ES-I3 (cell line): ENCODE measurements at regions not wholly inside any gene's neighbourhood (a gene's known extent, or its start where the extent isn't known, plus 50 kb on each side); places are given as distances from the start of the nearest gene placed in this dataset.

Experiments used
- H3K36me3 ChIP-seq: 2 replicates; pipeline ENCODE4 v1.6.1; 2013; ENCODE audit warnings: mild to moderate bottlenecking, low read length, control low read depth, moderate library complexity; ENCODE audit not compliant: insufficient read depth
- H3K4me1 ChIP-seq: 2 replicates; pipeline ENCODE4 v1.6.1; 2013; ENCODE audit warnings: mild to moderate bottlenecking, control low read depth, low read length; ENCODE audit not compliant: insufficient read depth
- H3K9ac ChIP-seq: 2 replicates; pipeline ENCODE4 v1.6.1; 2013; ENCODE audit warnings: low read depth, mild to moderate bottlenecking, low read length, moderate library complexity
- H3K9me3 ChIP-seq: 2 replicates; pipeline ENCODE4 v1.6.1; 2013; ENCODE audit warnings: mild to moderate bottlenecking, low read length, moderate library complexity; ENCODE audit not compliant: control insufficient read depth, insufficient read depth

DNA sequence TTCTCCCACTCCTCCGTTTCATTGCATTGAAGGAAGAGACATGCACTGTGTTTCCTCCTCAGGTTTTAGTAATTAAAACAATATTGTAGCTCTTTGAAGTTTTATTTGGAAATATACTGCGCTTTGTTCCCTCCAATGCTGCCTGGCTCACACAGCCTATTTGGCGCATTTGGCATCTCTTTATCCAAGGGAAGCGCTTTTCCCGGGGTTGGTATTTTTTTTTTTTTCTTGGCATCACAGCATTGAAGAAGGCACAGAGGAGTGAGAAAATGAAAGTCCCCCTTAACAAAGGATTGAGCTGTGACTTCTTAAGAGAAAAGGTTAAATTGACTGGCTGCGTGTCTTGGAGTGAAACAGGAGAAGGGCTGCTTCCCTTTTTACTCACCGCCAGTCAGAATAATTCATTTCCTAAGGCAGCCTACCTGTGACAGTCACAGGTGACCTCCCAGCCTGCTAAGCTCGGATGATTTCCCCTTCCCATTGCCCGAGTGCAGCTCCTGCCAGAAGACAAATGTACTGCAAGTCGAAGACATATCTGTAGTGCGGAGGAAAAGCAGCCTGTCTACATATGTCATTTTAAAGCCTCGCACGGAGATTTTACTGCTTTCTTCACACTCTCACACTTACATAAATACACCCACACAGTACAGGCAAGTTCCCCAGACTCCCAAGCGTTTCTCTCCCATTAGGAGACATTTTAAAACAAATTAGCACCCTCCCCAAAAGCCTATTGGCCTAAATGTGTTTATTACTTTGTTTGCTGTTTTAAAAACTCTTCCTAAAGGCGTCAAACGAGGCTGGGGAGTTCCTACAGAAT, 665.5 kb upstream of the ZNF608 start:
- Histone ChIP-seq H3K9ac (peak overlapping the region; percentile 48), H3K9me3 (no peaks in the 10 kb centered on the region), H3K36me3 (no peaks in the 10 kb centered on the region), H3K4me1 (peaks cover 56% of the 10 kb centered on the region)

DNA sequence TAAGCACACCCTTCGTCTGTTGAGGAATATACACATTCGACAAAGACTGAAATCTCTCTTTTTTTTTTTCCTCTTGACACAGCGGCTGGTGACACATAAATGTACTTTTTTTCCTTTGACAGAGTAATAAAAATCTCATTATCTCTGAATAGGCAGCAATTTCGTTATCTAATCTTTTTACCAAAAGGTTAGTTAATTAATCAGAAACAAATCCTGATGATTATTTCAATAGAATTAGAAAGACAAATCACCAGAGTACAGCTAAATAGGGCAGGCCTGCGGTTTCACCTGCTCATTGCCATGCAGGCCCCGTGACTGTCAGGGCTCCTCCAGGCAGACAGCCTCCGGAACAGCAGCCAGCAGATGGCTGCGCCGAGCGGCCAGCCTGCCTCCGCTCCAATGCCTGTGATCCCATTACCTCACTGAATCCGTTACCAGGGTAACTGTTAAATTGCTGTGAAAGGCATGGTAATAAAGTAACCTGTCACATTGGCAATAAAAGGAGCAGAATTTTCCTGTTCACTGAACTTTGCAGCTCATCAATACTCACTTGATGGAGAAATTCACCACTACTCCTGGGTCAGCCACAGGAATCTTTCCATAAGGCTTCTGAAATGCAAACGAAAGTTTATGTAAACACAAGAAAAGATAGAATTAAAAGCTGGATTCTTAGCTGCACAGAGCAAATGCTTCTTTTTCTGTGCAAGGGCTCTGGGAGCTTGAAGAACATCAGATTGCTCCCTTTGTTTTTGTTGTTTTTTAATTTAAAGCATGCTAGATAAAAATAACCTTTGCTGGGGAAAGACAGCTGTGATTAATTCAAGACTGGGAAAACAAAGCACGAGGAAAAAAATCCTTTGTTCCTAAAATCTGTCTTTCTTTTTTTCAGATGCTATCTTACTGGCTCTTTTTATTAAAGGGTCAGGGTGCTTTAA, 666.4 kb upstream of the ZNF608 start:
- H3K9ac ChIP-seq, result no peak overlapping the region
- peaks cover 56% of the 10 kb centered on the region for H3K4me1 ChIP-seq
- H3K9me3 ChIP-seq, result no peaks in the 10 kb centered on the region

DNA sequence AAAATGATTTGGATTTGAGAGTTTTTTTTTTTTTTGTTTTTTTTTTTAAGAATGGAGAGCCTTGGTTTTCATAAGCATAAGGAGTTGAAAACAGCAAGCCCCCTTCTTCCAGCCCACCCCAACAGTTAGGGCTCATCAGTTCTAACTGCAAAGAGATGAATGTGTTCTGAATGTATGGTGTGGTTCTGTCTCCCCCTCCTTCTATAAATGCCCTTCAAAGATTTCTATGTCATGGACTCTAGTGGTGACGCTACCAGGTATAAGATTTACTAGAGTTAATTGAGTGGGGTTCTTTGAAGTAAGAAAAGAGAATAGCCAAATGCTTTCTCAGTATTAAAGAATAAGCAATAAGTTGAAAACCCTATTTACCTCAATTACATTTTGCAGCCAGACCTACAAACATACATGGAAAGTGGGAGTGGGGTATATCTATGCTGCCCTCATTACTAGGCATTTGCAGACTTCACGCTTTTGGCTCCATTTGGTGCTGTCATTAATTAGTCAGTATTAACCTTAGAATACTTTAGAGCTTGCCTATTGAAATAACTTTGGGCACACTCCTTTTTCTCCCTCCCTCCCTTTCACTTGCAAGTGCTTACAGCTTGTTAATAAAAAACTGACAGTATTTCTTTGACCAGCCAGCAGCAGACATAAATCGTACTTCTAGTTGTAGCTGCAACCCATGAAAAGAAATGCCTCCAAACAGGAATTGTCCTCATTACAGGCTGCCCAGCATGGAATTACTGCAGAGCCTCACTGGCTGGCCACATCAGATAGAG, 667.2 kb upstream of the ZNF608 start:
- Histone ChIP-seq H3K9ac (no peak overlapping the region), H3K36me3 (no peaks in the 10 kb centered on the region), H3K4me1 (peaks cover 52% of the 10 kb centered on the region), H3K9me3 (no peaks in the 10 kb centered on the region)

More for the DNA sequence above, 666.4 kb upstream of the ZNF608 start:
- H3K36me3 ChIP-seq, result no peaks in the 10 kb centered on the region

DNA sequence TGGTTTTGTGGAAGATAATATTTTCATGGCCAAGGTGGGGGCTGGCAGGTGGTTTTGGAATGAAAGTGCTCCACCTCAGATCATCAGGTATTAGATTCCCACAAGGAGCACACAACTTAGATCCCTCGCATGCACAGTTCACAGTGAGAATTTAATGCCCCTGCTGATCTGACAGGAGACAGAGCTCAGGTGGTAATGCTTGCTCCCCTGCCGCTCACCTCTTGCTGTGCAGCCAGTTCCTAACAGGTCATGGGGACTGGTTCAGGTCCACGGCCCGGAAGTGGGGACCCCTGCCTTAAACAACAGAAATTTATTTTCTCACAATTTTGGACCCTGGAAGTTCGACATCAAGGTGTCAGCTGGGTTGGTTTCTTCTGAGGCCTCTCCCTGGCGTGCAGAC, 668.7 kb upstream of the ZNF608 start:
- Histone ChIP-seq H3K4me1 (peaks cover 38% of the 10 kb centered on the region), H3K9me3 (no peaks in the 10 kb centered on the region), H3K9ac (no peak overlapping the region), H3K36me3 (no peaks in the 10 kb centered on the region)

DNA sequence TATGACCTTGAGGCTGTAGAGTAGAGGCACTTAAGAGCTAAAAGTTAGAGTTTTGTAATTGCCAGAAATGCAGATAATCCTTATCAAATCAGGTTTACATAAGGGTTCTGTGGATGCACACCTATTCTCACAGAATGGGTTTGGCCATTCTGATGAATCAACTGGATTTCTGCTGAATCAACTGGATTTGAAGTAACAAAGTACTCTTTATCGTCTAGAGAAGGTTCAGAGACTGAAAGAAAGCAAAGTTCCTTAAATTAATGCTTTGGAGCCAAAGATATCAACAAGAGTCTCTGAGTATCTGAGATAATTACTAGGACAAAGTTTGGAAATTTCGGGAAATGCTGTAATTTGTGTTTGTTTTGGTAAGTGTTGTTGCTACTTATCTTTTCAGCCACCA, 669.6 kb upstream of the ZNF608 start:
- Histone ChIP-seq H3K4me1 (peaks cover 29% of the 10 kb centered on the region), H3K36me3 (no peaks in the 10 kb centered on the region), H3K9me3 (no peaks in the 10 kb centered on the region), H3K9ac (no peak overlapping the region)

DNA sequence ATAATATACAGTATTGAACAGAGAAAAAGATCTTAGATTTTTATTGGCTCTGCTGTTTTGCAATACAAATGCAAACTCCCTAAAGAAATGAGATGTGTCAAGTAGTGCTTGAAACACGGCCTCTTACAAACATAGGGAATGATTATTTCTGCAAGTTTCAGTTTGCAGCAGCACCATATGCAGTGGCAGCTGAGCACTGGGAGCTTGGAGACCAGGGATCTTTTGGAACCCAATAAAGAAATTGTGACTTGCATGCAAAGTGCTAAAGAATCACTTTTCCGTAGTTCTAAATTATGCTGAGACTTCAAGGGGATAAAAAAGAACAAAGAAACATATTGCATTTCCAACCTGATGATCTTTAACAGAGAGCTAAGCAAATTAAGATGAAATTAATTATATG, 674.6 kb upstream of the ZNF608 start:
- Histone ChIP-seq H3K36me3 (no peaks in the 10 kb centered on the region), H3K9ac (no peak overlapping the region), H3K9me3 (no peaks in the 10 kb centered on the region), H3K4me1 (peaks cover 9% of the 10 kb centered on the region)

DNA sequence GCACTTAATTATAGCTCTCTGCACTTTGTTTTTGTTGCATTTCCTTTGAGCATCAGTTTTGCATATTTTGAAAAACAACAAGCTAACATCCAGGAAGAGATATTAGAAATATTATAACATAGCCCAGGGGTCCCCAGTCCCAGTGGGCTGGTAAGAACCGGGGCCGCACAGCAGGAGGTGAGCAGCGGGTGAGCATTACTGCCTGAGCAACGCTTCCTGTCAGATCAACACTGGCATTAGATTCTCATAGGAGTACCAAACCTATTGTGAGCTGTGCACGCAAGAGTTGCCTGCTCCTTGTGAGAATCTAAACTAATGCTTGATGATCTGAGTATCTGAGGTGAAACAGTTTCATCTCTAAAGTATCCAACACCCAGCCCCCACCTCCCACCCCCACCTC, 675.9 kb upstream of the ZNF608 start:
- Histone ChIP-seq H3K9ac (no peak overlapping the region), H3K9me3 (no peaks in the 10 kb centered on the region)

DNA sequence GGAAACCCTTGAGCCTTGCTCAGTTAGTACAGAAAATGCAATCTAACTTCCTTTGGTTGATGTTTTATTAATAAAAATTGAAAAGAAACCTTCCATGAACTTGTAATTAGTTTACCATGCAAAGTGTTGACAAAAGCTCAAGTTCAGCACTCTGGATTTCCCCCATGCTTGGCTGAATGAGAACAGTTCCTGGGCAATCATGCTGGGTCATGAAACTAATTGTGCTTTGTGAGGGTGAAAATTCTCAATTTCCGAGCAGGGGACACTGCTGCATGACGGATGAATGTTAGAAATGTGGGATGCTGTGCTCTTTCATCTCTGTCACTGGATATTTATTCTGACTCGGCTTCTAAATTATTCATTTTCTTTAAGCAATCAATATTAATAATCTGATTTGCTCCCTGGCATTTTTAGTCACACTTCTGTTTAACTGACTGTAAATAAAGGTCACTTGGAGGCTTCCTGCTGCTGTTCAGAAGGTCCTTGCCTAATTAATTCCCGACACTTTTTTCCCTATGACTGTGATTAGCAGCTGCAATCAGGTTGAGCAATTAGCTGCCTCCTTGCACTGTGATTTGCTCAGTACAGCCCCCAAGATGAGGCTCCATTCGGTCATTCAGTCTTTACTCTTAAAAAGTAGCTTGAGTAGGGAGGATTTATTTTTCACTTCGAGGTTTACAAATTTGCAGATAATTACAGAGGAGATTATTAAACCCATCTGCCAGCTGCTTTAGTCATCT, 678.1 kb upstream of the ZNF608 start:
- no peaks in the 10 kb centered on the region for H3K36me3 ChIP-seq
- H3K9me3 ChIP-seq, result no peaks in the 10 kb centered on the region; the same call in 1 of the 2 replicates
- no peak overlapping the region for H3K9ac ChIP-seq
- peaks cover 9% of the 10 kb centered on the region for H3K4me1 ChIP-seq

More for the DNA sequence above, 675.9 kb upstream of the ZNF608 start:
- Histone ChIP-seq H3K4me1 (peaks cover 9% of the 10 kb centered on the region), H3K36me3 (no peaks in the 10 kb centered on the region)

DNA sequence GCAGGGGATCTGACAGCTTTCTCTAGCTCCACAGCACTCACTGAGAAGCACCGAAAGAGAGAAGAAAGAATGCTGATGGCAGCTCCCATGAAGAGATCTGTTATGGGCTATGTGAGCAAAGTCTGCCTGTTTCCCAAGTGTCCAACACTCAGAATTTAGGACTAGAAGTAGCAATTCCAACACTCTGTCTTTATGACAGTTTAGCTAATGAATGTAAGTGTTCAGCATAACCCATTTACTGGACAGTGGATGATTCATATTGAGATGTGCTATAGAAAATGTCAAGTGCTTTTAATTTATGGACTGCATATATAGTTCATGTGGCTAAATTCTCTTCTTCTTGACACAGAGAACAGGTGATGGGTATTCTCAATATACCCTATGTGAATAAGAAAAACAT, 683.1 kb upstream of the ZNF608 start:
- H3K36me3 ChIP-seq, result no peaks in the 10 kb centered on the region
- H3K9ac ChIP-seq, result no peak overlapping the region
- H3K4me1 ChIP-seq, result peaks cover 5% of the 10 kb centered on the region; the same call in 1 of the 2 replicates
- H3K9me3 ChIP-seq, result no peaks in the 10 kb centered on the region; the same call in 1 of the 2 replicates

DNA sequence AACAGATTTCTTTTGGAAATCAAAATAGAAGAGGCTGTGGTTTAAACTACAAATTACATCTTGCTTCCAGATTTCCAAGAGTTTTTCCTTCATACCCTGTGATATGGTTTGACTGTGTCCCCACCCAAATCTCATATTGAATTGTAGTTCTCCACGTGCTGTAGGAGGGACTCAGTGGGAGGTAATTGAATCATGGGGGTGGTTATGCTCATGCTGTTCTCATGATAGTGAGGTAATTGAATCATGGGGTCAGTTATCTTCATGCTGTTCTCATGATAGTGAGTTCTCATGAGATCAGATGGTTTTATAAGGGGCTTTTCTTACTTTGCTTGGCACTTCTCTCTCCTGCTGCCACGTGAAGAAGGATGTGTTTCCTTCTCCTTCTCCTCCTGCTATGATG, 687.0 kb upstream of the ZNF608 start:
- Histone ChIP-seq H3K9ac (no peak overlapping the region), H3K4me1 (no peaks in the 10 kb centered on the region), H3K36me3 (no peaks in the 10 kb centered on the region), H3K9me3 (no peaks in the 10 kb centered on the region; the same call in 1 of the 2 replicates)

DNA sequence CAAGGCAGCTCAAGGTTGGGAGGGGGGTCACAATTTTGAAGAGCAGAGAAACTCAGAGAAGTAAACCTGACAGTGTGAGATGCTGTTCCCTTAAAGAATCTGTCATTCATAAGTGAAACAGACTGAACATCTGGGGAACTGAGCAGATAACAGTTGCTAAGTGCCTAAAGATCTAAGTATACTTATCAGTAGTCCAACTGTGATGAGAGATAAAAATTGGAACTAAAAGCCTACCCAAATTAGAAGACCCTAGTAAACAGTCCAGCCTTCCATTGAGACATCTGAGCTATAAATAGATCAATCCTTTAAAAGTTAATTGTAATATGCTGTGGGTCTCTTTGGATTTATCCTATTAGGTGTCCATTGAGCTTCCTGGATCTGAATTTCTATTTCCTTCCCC, 692.8 kb upstream of the ZNF608 start:
- no peak overlapping the region for H3K9ac ChIP-seq
- H3K9me3 ChIP-seq, result no peaks in the 10 kb centered on the region
- no peaks in the 10 kb centered on the region for H3K4me1 ChIP-seq
- H3K36me3 ChIP-seq, result no peaks in the 10 kb centered on the region

DNA sequence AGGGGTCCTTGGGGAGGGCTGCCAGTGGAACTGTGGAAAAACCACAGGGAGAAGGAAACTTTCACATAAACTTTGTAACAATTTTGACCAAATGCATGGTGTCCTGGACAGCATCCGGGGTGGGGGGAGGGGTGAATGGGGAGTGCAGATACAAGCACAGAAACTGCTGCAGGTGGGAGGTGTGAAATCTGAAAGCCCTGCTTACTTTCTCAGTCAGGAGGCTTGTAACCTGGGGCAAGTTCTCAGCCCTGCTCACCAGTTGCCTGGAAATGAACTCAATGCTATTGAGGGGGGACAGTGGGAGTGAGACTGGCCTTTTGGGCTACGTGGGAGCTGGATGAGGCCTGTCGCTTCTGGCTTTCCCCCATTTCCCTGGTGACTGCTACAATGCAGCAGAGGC, 694.5 kb upstream of the ZNF608 start:
- Histone ChIP-seq H3K36me3 (no peaks in the 10 kb centered on the region), H3K9ac (no peak overlapping the region), H3K4me1 (no peaks in the 10 kb centered on the region), H3K9me3 (no peaks in the 10 kb centered on the region)

DNA sequence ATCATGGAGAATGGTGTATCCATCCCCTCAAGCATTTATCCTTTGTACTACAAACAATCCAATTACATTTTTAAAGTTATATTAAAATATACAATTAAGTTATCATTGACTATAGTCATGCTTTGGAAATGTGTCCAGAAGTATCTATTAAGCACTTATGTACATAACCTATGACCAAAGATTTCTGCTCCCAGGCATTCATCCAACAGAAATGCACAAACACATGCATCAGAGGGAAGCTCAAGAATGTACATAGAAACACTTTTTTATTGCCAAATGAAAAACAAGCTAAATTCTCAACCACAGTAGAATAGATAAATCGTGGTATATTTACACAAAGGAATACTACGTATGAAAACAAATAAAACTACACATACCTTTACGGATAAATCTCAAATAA, 700.5 kb upstream of the ZNF608 start:
- H3K9me3 ChIP-seq, result no peaks in the 10 kb centered on the region
- H3K4me1 ChIP-seq, result no peaks in the 10 kb centered on the region
- no peaks in the 10 kb centered on the region for H3K36me3 ChIP-seq
- no peak overlapping the region for H3K9ac ChIP-seq

DNA sequence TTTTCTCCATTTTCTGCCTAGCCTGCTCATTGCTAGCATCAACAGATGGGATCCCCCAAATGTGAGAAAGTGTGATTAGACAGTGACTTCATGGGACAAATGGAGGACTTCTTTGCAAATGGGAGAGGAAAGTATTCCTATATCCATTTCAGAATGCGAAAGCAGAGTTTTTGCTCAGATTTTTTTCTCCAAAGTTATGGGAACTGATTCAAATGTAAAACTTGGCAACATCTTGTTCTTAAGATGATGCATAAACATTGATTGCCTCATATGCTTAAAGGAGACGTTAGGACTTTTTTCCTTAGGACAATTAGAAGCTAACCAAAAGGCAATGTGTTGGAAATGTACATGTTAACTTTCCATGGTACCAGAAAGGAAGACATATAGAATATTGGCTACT, 704.3 kb upstream of the ZNF608 start:
- no peak overlapping the region for H3K9ac ChIP-seq
- H3K9me3 ChIP-seq, result no peaks in the 10 kb centered on the region
- H3K36me3 ChIP-seq, result no peaks in the 10 kb centered on the region
- H3K4me1 ChIP-seq, result no peaks in the 10 kb centered on the region
